ENCODE measurements at regions not wholly inside any gene's neighbourhood (a gene's known extent, or its start where the extent isn't known, plus 50 kb on each side); places are given as distances from the start of the nearest gene placed in this dataset.
"Not testable (repeated sequence)": the region's sequence is repeated elsewhere in the genome, so short reads cannot be mapped to it uniquely, and the experiment has no call there.

DNA sequence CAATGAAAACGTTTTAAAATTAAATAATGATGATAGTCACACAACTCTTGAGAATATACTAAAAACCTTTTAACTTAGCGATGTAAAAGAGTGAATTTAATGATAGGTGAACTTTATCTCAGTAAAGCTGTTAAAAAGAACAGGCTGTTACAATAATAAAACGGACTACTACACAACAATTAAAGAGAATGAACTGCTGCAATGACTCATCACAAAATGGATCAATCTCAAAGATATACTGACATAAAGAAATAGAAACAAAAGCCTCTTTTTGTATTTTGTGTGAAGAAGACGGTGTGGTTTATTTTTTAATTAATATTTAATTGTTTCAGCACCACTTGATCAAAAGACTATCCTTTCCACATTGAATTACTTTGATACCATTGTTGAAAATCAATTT lies 352.4 kb upstream of the GJE1 start:
- no peak for DNase-seq (ENCODE audit: low spot score)

DNA sequence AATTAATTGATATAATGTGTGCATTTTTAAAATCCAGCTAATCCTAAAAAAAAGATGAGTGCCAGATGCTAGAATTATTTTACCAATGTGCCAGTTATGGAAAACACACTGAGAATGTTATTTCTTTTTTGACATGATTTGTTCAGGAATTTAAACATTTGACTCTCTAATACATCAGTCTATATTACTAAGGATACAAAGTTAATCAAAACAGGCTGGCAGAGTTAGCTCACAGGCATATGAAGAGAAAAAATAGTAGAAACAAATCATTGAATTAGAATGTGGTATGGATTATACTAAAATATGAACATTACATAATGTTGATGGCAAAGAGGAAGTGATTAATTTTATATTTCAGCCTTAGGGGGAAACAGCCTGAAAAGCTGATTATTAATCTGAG lies 368.3 kb upstream of the GJE1 start:
- no peak for DNase-seq (ENCODE audit: low spot score)

DNA sequence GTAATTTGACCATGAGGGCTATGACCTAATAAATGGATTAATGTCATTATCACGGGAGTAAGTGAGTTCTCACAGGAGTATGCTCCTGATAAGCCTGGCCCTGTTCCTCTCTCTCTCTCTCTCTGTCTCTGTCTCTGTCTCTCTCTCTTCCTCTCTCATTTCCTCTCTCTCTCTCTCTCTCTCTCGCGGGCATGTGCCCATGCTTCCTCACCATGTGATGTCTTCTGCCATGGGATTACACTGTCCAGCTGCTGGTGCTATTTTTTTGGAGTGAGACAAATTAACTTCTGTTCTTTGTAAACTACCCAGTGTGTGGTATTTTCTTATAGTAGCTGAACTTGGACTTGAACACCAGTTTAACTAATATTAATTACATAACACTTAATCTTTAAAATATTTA lies 374.3 kb upstream of the GJE1 start:
- DNase-seq (ENCODE audit: low spot score): no peak

DNA sequence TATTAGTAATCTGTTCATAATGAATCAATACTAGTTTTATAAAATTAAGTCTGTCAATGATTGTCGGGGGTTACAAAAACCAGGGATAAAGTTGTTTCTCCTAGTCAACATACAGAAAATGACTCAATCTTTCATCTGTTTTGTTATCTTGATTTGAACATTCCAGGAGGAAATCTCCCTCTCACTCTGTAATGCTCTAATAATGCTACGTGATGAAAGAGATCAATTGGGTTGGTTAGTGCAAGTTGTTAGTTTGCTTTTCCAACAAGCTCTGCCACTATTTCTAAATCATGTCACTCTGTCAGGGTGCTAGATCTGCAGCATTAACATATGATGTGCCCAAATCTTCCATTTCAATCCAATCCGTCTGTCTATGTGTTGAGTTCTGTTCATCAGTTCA lies 379.5 kb upstream of the GJE1 start:
- DNase-seq (ENCODE audit: low spot score): peak; percentile 2

DNA sequence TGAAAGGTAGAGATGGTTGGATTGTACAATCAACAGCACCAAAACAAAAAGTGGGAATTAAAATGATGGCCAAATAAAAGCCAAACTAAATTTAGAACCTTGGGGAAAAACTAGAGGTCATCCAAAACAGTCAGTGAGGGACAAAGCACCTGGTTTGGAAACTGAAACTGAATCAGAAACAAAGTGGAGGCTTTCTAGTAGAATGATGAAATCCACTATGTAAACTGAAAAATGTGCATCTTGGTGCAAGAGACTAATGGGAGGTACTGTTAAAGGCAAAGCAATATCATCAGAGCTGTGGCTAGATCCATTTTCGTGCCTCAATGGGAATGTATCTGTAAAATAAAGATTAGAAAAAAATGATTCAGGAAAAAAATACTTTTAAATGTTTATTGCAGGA lies 380.0 kb upstream of the GJE1 start:
- DNase-seq (ENCODE audit: low spot score): no peak

DNA sequence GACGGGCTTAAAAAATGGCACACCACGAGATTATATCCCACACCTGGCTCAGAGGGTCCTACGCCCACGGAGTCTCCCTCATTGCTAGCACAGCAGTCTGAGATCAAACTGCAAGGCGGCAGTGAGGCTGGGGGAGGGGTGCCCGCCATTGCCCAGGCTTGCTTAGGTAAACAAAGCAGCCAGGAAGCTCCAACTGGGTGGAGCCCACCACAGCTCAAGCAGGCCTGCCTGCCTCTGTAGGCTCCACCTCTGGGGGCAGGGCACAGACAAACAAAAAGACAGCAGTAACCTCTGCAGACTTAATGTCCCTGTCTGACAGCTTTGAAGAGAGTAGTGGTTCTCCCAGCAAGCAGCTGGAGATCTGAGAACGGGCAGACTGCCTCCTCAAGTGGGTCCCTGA lies 386.4 kb upstream of the GJE1 start:
- not testable (repeated sequence) for DNase-seq (ENCODE audit: low spot score)

DNA sequence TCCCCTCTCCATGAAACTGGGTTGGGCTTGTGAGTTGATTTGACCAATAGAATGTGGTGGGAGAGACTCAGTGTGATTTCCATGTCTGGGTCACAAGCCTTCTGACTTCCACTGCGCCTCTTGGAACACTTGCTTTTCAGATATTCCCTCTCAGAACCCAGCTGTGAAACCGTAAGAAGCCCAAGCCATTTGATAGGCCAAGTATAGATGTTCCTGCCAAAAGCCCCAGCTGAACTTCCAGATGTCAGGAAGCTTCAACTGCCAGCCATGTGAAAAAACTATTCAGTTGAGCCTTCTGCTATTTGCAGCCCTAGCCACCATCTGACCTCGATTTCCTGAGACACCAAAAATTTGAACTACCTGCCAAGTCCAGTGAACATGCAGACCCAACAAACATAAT lies 387.8 kb upstream of the GJE1 start:
- DNase-seq (ENCODE audit: low spot score): no peak

DNA sequence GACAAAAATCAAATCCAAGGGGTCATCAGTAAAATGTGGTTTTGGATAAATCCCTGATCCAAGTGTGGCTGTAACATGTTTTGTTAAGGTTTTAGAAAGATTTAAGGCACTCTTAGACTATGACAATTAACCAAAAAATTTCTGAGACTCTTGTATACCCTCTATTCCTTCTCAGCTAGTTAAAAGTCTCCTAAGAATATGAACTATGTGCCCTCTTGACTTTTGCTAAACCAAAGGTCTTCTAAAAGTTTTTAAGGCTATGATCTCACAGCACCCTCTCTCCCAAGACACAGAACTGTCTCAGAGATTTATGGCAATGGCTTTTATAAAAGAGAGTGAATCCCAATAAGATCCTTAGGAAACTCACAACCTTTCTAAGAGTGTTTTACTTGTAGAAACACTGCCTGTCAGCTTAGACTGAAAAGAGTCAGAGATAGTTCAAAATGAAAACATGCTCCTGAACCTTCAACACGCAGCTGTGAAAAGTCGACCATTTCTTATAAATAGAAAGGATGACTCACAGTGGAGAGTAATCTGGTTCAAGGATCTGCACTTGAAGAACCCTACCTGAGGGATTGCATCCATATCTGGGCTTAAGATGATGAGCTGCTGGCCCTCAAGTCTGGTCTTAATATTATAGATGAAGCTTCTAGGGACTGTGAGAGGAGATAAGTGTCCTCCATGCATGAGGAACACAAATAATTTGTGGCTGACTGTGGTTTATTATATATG lies 388.4 kb upstream of the GJE1 start:
- DNase-seq (ENCODE audit: low spot score): no peak

DNA sequence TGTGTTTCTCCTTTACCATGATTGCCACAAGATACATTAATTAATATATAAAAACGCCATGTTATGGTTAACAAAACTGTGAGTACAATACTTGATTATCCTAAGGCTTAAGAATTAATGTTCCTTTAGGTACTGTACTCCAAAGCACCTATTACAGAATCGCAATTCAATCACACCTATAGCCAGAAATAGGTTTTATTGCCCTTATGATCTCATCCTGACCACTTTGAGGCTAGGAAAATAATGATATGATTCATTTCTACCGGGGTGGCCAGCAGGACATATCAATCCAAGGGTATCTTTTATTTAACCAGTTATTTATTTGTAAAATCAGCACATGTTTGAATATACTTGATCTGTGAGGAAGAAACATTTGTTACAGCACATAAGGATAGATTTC lies 396.6 kb upstream of the GJE1 start:
- no peak for DNase-seq (ENCODE audit: low spot score)

DNA sequence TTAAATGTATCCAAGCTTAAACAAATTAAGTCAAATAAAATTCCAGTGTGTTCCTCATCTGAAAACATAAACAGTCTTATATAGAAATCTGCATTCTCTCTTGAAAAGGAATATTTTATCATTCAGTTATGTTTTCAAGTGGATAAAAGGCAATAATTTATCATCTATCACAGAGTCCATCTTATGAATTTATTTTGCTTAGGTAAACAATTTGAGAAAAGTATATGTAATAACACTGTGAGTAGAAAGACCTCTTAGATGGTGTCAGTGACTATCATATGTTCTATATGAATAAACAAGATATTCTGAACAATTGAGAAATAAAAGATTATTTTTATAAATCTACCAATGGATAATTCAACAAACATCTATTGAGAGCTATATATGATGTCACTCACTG lies 397.6 kb upstream of the GJE1 start:
- no peak for DNase-seq (ENCODE audit: low spot score)

DNA sequence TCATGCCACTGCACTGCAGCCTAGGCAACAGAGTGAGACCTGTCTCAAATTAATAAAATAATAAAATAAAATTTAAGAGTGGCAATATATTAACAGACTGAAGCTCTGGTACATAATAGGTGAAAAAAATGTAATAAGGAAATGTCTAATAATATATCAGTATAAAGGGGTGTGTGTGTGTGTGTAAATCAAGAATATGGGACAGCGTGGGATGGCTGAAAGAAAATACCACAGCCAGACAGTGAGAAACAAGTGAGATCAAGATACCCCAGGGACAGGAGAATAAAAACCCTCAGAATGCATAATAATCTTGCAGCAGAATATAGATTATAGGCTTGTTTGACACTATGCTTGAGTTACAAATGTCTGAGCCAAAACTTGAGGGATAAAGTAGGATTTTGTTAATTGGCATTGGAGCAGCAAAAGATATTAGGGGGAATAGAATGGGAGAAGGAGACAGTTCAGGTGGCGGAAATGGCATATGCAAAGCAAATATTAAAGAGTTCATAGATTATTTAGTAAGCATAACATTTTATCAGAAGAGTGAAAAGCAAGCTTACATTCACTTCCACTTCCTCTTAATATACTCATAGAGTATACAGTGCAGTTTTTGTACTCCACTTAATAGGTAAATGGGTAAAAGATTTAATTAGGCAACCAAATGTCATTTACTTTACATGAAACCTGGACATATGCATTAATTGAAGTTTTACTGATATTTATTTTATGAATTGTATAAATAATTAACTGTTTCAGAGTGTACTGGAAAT lies 398.5 kb upstream of the GJE1 start:
- no peak for DNase-seq (ENCODE audit: low spot score)

DNA sequence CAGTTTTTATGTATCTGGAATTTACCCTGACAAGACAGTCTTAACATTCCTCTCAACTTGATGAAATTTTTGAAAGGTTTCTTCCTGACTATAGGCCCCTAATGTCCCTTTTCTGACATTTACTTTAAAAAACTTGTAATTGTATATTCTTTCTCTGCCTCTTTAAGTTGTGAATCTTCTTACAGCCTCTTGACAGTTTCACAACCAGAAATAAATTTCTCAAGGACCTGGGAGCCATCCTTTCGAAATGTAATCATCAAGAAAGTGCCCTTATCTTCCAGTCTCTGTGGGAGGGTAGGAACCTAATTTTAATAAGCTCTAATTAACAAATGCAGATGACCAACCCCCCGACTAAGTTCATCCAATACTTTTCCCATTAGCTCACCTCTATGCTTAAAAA lies 403.6 kb upstream of the GJE1 start:
- no peak for DNase-seq (ENCODE audit: low spot score)

DNA sequence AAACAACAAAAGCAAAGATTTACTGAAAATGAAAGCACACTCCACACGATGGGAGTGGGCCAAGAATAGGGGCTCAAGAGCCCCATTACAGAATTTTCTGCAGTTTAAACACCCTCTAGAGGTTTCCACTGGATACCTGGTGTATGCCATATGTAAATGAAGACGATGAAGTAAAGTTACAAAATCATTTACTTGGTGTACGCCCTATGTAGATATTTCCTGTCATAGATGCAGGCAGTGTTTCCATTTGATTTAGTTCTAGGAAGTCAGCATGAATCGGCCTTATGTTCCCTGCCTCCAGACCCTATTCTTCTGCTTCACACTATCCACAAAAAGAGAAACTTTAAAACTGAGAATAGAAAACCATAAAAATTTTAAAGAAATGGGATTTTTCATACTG lies 404.4 kb upstream of the GJE1 start:
- DNase-seq (ENCODE audit: low spot score): no peak

DNA sequence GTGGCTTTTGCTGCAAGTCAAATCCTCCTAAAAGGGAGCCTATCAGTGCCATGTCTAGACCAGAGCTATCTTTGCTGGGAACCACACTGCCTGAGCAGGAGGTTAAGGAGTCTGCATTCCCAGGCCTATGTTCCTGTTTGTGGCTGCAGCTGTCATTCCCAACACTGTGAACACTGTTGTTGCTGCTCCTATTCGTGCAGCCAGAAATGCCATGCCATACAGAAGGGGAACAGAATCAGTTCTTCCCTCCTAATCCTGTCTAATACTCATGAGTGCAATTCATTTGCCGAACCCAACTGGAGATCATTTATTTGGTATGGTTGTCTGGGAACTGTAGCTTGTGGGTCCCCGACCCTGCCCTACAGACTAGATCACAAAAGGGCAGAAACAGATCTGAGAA lies 406.5 kb upstream of the GJE1 start:
- DNase-seq (ENCODE audit: low spot score): no peak

DNA sequence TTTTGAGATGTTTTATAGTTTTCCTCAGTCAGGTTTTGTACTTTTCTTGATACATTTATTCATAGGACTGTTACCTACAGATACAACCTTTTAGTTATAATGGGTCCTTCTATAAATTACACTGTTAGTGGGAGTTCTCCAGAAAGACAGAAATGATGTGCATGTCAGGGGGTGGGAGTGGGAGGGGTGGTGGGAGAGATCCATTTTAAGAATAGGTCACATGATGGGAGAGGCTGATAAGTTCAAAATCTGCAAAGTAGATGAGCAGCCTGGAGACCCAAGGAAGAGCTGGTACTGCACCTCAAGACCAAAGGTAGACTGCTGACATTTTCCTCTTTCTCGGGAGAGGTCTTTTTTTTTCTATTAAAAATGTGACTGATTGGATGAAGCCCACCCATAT lies 408.0 kb upstream of the GJE1 start:
- DNase-seq (ENCODE audit: low spot score): no peak

DNA sequence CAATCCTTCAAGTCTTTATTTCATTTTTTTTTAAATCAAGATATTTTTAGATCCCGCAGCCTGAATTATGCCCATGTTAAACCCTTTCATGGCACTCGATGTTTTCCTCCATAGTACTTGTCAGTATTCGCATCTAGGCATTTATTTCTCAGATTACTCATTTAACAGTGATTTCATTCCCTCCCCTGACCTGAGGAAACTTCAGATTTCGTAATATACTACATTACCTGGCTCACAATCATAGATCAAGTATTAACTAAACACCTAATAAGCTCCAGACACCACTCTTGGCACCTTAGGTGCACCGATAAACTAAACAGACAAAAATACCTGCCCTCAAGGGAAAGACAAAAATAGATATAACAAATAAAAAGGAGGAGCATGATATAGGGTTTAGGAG lies 413.2 kb upstream of the GJE1 start:
- no peak for DNase-seq (ENCODE audit: low spot score)

DNA sequence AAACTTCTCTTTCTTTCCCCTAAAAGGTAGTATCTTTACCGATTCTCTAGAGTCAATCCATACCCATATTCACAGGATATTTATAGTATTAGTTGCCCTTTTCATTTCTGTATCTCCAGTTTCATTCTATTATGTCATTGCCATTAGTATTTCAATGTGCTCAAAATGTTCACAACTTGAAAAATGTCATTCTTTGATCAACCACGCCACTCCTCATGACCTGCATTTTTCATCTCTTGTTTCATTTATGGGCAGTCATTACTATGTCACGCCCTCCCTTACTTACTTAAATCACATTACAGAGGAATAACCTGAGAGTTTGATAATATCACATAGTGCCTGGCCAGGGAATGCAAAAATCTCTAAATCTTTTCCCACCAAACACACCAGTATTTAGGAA lies 427.3 kb upstream of the GJE1 start:
- DNase-seq (ENCODE audit: low spot score): no peak

DNA sequence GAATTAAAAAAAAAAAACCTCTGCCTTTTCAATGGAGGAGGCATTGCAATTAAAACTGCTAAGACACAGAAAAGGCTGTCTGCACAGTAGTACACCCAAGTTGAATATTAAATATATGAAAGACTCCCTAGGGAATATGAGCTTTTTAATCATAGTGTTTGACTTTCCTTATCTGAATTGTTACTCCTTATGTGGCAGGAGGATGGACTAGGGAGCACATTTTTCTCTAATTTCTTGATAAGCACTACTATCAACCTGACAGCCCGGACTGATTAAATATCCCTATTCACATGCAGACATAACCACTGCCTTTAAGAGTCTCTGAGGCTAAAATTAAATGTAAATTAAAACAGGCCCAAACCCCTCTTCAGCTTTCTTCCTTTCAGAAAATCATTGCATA lies 428.6 kb upstream of the GJE1 start:
- DNase-seq (ENCODE audit: low spot score): no peak

DNA sequence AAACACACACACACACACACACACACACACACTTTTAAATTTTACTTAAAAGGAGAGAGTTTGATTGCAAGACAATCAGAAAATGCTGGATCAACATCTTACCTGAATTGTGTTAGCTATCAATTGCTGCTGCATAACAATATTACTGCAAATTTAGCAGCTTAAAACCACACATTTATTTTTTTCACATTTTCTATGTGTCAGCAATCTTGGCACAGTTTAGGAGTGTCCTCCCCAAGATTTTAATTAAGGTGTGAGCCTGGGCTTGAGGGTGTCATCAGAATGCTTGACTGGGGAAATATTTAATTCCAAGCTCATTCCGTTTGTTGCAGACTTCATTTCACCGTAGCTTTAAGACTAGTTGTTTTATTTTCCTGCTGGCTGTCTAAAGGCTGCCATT lies 431.0 kb upstream of the GJE1 start:
- no peak for DNase-seq (ENCODE audit: low spot score)

DNA sequence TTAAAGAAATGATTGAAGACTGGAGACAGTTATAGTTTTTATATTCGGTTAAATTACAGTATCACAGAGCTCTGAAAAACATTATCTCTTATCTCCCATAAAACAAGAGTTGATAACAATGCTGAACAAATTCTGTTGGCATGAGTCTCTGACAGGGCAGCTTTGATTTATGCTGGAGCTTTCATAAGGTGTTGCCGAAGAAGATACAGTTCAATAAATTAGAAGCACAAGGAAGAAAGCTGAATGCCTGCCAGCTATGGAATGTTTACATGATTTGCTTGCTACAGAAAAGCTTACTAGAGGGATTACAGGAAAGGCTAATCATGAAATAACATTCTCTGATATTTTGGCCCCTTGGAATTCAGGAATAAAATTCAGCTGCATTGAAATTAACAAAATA lies 431.9 kb upstream of the GJE1 start:
- DNase-seq (ENCODE audit: low spot score): peak; percentile 48

DNA sequence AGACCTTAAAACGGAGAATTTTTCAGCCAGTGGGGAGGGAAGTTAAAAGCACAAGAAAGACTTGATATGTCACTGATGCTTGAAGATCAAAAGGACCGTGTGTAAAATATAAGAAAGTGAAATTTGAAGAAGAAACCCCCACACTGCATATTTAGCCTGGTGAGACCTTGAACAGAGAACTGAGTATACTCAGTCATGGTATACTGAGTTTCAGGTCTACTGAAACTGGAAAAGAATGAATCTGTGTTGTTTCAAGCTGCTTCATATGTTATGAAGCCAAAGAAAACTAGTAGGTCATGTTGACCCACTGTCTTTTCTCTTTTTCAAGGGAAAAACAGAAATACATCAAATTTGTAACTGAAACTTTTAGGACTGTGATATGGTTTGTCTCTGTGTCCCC lies 443.8 kb upstream of the GJE1 start:
- DNase-seq (ENCODE audit: low spot score): no peak

DNA sequence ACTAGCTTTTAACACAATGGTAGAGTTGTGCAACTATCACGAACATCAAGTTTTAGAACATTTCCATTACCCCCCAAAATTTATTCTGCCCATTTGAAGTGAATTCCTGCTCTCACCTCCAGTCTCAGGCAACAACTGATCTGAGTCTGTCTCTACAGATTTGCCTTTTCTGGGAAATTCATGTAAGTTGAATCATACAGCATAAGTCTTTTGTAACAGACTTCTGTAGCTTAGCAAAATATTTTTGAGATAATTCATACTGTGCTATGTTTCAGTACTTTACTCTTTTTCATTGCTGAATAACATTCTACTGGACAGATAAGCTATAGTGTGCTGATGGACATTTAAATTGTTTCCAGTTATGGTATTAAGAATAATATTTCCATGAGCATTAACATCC lies 447.3 kb upstream of the GJE1 start:
- DNase-seq (ENCODE audit: low spot score): no peak

DNA sequence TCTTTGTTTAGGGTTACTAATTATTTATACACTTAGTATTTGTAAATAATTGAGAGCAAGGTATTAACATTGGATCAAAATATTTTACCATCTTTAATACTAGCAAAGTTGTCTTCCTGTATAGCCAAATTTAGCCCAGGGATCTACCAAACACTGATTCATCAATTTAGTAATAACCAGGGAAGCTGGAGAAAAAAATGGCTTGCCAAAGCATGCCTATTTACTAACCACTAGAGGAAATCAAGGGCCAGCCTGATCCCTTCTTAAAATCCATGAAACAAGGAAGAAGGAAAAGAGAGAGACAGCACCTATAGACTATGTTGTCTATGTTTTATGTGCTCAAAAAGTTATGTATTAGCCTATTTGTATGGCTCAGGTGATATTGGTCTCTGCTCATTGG lies 450.3 kb upstream of the GJE1 start:
- DNase-seq (ENCODE audit: low spot score): no peak

Data from umbilical cord (tissue), 1 donor.